ENCODE measurements at regions not wholly inside any gene's neighbourhood (a gene's known extent, or its start where the extent isn't known, plus 50 kb on each side); places are given as distances from the start of the nearest gene placed in this dataset.

- TF ChIP-seq, protein P1, sequence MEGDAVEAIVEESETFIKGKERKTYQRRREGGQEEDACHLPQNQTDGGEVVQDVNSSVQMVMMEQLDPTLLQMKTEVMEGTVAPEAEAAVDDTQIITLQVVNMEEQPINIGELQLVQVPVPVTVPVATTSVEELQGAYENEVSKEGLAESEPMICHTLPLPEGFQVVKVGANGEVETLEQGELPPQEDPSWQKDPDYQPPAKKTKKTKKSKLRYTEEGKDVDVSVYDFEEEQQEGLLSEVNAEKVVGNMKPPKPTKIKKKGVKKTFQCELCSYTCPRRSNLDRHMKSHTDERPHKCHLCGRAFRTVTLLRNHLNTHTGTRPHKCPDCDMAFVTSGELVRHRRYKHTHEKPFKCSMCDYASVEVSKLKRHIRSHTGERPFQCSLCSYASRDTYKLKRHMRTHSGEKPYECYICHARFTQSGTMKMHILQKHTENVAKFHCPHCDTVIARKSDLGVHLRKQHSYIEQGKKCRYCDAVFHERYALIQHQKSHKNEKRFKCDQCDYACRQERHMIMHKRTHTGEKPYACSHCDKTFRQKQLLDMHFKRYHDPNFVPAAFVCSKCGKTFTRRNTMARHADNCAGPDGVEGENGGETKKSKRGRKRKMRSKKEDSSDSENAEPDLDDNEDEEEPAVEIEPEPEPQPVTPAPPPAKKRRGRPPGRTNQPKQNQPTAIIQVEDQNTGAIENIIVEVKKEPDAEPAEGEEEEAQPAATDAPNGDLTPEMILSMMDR (IDR thresholded peaks at IDR 0.05) = no peak
- TF ChIP-seq ZBTB33 (IDR thresholded peaks at IDR 0.05; ENCODE audit: borderline replicate concordance, low read depth) = no peak
- no peak for TF ChIP-seq MEF2A (IDR thresholded peaks at IDR 0.05; ENCODE audit: borderline replicate concordance, low read depth)
- no peak for TF ChIP-seq CHD2 (IDR thresholded peaks at IDR 0.05; ENCODE audit: low read length, partially characterized antibody)
- TF ChIP-seq MXI1 (IDR thresholded peaks at IDR 0.05; ENCODE audit: low read depth, low read length) = no peak
- TF ChIP-seq TAF1 (IDR thresholded peaks at IDR 0.05; ENCODE audit: borderline replicate concordance, low read depth, low read length) = no peak
- TF ChIP-seq, protein P2, sequence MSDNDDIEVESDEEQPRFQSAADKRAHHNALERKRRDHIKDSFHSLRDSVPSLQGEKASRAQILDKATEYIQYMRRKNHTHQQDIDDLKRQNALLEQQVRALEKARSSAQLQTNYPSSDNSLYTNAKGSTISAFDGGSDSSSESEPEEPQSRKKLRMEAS (IDR thresholded peaks at IDR 0.05; ENCODE audit: low read depth) = no peak
Measured at GRCh38 chr2:160996584-160996983, 163.6 kb upstream of the TANK start.

All from SK-N-SH (cell line).